SK-N-SH (cell line): ENCODE measurements at regions not wholly inside any gene's neighbourhood (a gene's known extent, or its start where the extent isn't known, plus 50 kb on each side); places are given as distances from the start of the nearest gene placed in this dataset.

ENCODE experiments used
- CTCF ChIA-PET: fragments of 300-600, 350-600 bp; formaldehyde crosslinking; extraction: SDS; loops from one replicate; lab custom pipeline; 2021; lab: Yijun Ruan, JAX
- POLR2A ChIA-PET: fragments of 350-600 bp; sonication (Branson Sonifier 250); formaldehyde crosslinking; extraction: SDS; loops from one replicate; lab custom pipeline; 2020; ENCODE audit warnings: antibody characterized with exemption, inconsistent platforms; lab: Yijun Ruan, JAX
- DNase-seq: peaks from one replicate; pipeline ENCODE4 v3.0.0; 2012
- H2AFZ ChIP-seq: fragments of 200-600 bp; sonication (generic); 2 replicates; pipeline ENCODE4 v1.8.1; 2016; ENCODE audit warnings: antibody characterized with exemption, mild to moderate bottlenecking, low read depth
- H3F3A ChIP-seq: fragments of 200-600 bp; sonication (generic); replicated peaks from 2 replicates; pipeline ENCODE3; 2016; ENCODE audit warnings: antibody characterized with exemption, mild to moderate bottlenecking; ENCODE audit not compliant: insufficient read depth
- H3K27ac ChIP-seq, 2 experiments: fragments of 200-500 bp in 1 of 2; fragments of 200-600 bp in 1 of 2; sonication (Bioruptor generic) in 1 of 2; sonication (generic), shearing (Covaris generic) in 1 of 2; 2 replicates each; pipeline versions ENCODE4 v1.5.1 to v1.6.1; 2014 to 2016; ENCODE audit warnings: low read depth in 2 of 2, inconsistent platforms in 1 of 2, low read length in 1 of 2, mild to moderate bottlenecking in 1 of 2, mixed read lengths in 1 of 2
- H3K27me3 ChIP-seq: fragments of 200-600 bp; sonication (generic), shearing (Covaris generic); 2 replicates; pipeline ENCODE4 v1.6.1; 2016; ENCODE audit warnings: mixed run types; ENCODE audit not compliant: insufficient read depth
- H3K36me3 ChIP-seq, 2 experiments: fragments of 200-500 bp in 1 of 2; fragments of 200-600 bp in 1 of 2; sonication (Bioruptor generic) in 1 of 2; sonication (generic) in 1 of 2; replicated peaks in 1 of 2; 2 replicates each; pipeline versions ENCODE3 to v1.5.1; 2014 to 2016; ENCODE audit warnings: low read length in 1 of 2, mild to moderate bottlenecking in 1 of 2; ENCODE audit not compliant: insufficient read depth in 2 of 2, control insufficient read depth in 1 of 2
- H3K4me1 ChIP-seq, 2 experiments: fragments of 200-500 bp in 1 of 2; fragments of 200-600 bp in 1 of 2; sonication (Bioruptor generic) in 1 of 2; sonication (generic), shearing (Covaris generic) in 1 of 2; 2 replicates each; pipeline versions ENCODE4 v1.5.1 to v1.6.1; 2014 to 2016; ENCODE audit warnings: low read depth in 1 of 2, low read length in 1 of 2, mixed run types in 1 of 2; ENCODE audit not compliant: insufficient read depth in 2 of 2, control insufficient read depth in 1 of 2
- H3K4me2 ChIP-seq: fragments of 200-600 bp; sonication (generic), shearing (Covaris generic); 2 replicates; pipeline ENCODE4 v1.6.1; 2017; ENCODE audit warnings: mixed run types
- H3K4me3 ChIP-seq, 2 experiments: fragments of 200-500 bp in 1 of 2; fragments of 200-600 bp in 1 of 2; sonication (Bioruptor generic) in 1 of 2; sonication (generic), shearing (Covaris generic) in 1 of 2; 2 replicates each; pipeline versions ENCODE4 v1.5.1 to v1.8.1; 2014 to 2016; ENCODE audit warnings: low read depth in 2 of 2, inconsistent platforms in 1 of 2, low read length in 1 of 2, mild to moderate bottlenecking in 1 of 2, mixed read lengths in 1 of 2, moderate library complexity in 1 of 2
- H3K79me2 ChIP-seq: fragments of 200-600 bp; sonication (generic); 2 replicates; pipeline ENCODE4 v1.8.1; 2017; ENCODE audit warnings: mild to moderate bottlenecking; ENCODE audit not compliant: insufficient read depth
- H3K9ac ChIP-seq: fragments of 200-600 bp; sonication (generic); 2 replicates; pipeline ENCODE4 v1.6.1; 2017; ENCODE audit warnings: mixed run types
- H3K9me2 ChIP-seq: fragments of 200-600 bp; sonication (generic); 2 replicates; pipeline ENCODE4 v1.6.1; 2017; ENCODE audit warnings: mixed run types
- H3K9me3 ChIP-seq: fragments of 200-600 bp; sonication (generic); 2 replicates; pipeline ENCODE4 v1.6.1; 2017; ENCODE audit warnings: mixed run types, mild to moderate bottlenecking, moderate library complexity
- H4K20me1 ChIP-seq: fragments of 200-600 bp; sonication (generic); 2 replicates; pipeline ENCODE4 v1.6.1; 2017; ENCODE audit warnings: mild to moderate bottlenecking, mixed run types; ENCODE audit not compliant: insufficient read depth
- EP300 ChIP-seq, 2 experiments: IDR thresholded peaks; 2 replicates each; pipeline versions ENCODE4 v1.4.0 to v1.6.1; 2012; ENCODE audit warnings: borderline replicate concordance in 1 of 2, low read depth in 1 of 2, low read length in 1 of 2
- EZH2phosphoT487 ChIP-seq: fragments of 200-600 bp; sonication (generic); IDR thresholded peaks from 2 replicates; pipeline ENCODE4 v1.6.1; 2017; ENCODE audit warnings: low read depth, mixed run types, mild to moderate bottlenecking, antibody characterized with exemption, moderate library complexity, borderline replicate concordance
- FOSL2 ChIP-seq: IDR thresholded peaks from 2 replicates; pipeline ENCODE4 v1.4.0; 2012; ENCODE audit warnings: low read depth, mild to moderate bottlenecking, moderate library complexity, borderline replicate concordance
- FOXJ3 ChIP-seq: sonication (generic); formaldehyde crosslinking; IDR thresholded peaks from 2 replicates; pipeline ENCODE4 v1.5.1; 2020; ENCODE audit warnings: mild to moderate bottlenecking, missing genetic modification reagents
- FOXM1 ChIP-seq: IDR thresholded peaks from 2 replicates; pipeline ENCODE4 v1.4.0; 2012; ENCODE audit warnings: low read depth, mild to moderate bottlenecking
- GABPA ChIP-seq: IDR thresholded peaks from 2 replicates; pipeline ENCODE4 v1.4.0; 2012; ENCODE audit warnings: low read depth, mild to moderate bottlenecking
- IRF3 ChIP-seq: fragments of 150-350 bp; IDR thresholded peaks from 2 replicates; pipeline ENCODE4 v1.6.1; 2016; ENCODE audit warnings: mild to moderate bottlenecking, low read depth, low read length
- JUND ChIP-seq: IDR thresholded peaks from 2 replicates; pipeline ENCODE4 v1.4.0; 2012
- MXI1 ChIP-seq: IDR thresholded peaks from 2 replicates; pipeline ENCODE4 v1.6.1; 2012; ENCODE audit warnings: mild to moderate bottlenecking, low read depth, low read length, improper control_type of control experiment
- NFIC ChIP-seq: IDR thresholded peaks from 2 replicates; pipeline ENCODE4 v1.4.0; 2012; ENCODE audit warnings: borderline replicate concordance
- PBX3 ChIP-seq: IDR thresholded peaks from 2 replicates; pipeline ENCODE4; 2012
- POLR2AphosphoS5 ChIP-seq: IDR thresholded peaks from 2 replicates; pipeline ENCODE4 v1.6.1; 2012; ENCODE audit warnings: low read depth, low read length
- RFX5 ChIP-seq: IDR thresholded peaks from 2 replicates; pipeline ENCODE4 v1.6.1; 2012; ENCODE audit warnings: mild to moderate bottlenecking, improper control_type of control experiment, low read length
- RXRA ChIP-seq: IDR thresholded peaks from 2 replicates; pipeline ENCODE4 v1.4.0; 2012; ENCODE audit warnings: low read depth, mild to moderate bottlenecking, borderline replicate concordance
- SIN3A ChIP-seq: IDR thresholded peaks from 2 replicates; pipeline ENCODE4 v1.6.1; 2012; ENCODE audit warnings: low read depth, mild to moderate bottlenecking, low read length, moderate library complexity, borderline replicate concordance
- TCF12 ChIP-seq: IDR thresholded peaks from 2 replicates; pipeline ENCODE4 v1.4.0; 2012
- TEAD4 ChIP-seq: IDR thresholded peaks from 2 replicates; pipeline ENCODE4 v1.4.0; 2012; ENCODE audit warnings: mild to moderate bottlenecking, borderline replicate concordance; ENCODE audit not compliant: insufficient read depth
- USF1 ChIP-seq: IDR thresholded peaks from 2 replicates; pipeline ENCODE4 v1.4.0; 2012; ENCODE audit warnings: low read depth, borderline replicate concordance
- WGBS: methylation state at CpG from one replicate; pipeline ENCODE4 v1.1.6; 2017; ENCODE audit warnings: low lambda C conversion rate; 5-methylcytosine and 5-hydroxymethylcytosine counted together
- TF ChIP-seq, protein P1 (sequence below): fragments of 150-350 bp; IDR thresholded peaks from 2 replicates; pipeline ENCODE4 v1.6.1; 2017; ENCODE audit warnings: antibody characterized with exemption, low read length, low read depth, borderline replicate concordance

- no peak for TF ChIP-seq NFIC
- no peak for TF ChIP-seq EP300 (IDR thresholded peaks at IDR 0.05; ENCODE audit: borderline replicate concordance in 1 of 2, low read depth in 1 of 2, low read length in 1 of 2)
- TF ChIP-seq JUND = peak; percentile 24; the same call in 1 of the 2 replicates
- peak; percentile 32; the same call in 1 of the 2 replicates for TF ChIP-seq PBX3
- TF ChIP-seq TCF12 = peak; percentile 11; the same call in 1 of the 2 replicates
- Histone ChIP-seq H3K9me3 (no peaks in the 10 kb centered on the region), H3K27ac (peak overlapping the region in 1 of 2 experiments; percentile 82; a peak in 2 of 4 replicates), H3K27me3 (no peaks in the 10 kb centered on the region), H2AFZ (no peak overlapping the region), H3K9me2 (no peaks in the 10 kb centered on the region), H3K4me3 (no peak overlapping the region), H4K20me1 (no peaks in the 10 kb centered on the region), H3K79me2 (no peaks in the 10 kb centered on the region), H3K4me1 (no peaks in the 10 kb centered on the region; a peak in 1 of 4 replicates), H3F3A (peaks cover 13% of the 10 kb centered on the region), H3K36me3 (no peaks in the 10 kb centered on the region), H3K9ac (no peak overlapping the region; the same call in 1 of the 2 replicates), H3K4me2 (no peak overlapping the region)
- POLR2A ChIA-PET = no interaction called here
- WGBS = 57% methylated on average over 5 of the region's 5 CpGs
- CTCF ChIA-PET = interaction anchor here (0.8 kb wide), 1 partner anchor 217 kb away, joined by 3 read pairs; no protein-coding TSS in a partner anchor
- DNase-seq = no peak
Observed at GRCh38 chr6:134373282-134373922, 55.5 kb upstream of the SGK1 start.

DNA sequence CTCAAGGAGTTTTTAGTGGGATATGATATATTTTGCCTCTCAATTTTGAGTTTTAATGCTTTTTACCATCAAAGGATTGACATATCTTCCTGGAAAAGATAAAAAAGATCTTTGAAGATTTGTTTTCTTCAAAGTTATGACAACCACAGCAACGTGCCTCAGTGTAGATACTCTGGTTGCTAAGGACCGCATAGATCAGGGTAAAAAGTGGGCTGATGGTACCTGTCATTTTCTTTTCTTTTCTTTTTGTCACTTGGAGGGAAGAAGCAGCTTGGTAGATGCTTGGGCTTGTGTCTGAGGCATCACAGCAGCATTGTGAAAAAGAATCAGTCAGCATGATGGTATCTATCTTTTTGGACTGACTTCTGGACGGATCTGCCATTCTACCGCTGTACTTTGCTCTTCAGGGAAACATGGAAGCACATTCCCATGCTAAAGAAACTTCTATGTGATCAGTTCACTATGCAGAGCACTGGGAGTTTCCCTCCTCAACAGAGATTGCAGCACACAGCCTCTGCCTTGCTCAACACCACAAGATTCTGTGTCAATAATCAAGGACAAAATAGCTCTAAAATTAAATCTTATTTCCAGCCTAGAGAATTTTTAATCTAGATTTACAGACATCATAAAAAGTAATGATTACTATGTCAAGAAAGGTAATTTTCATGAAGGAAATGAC, 54.8 kb upstream of the SGK1 start:
- Histone ChIP-seq H3K27me3 (no peaks in the 10 kb centered on the region), H3K79me2 (no peaks in the 10 kb centered on the region), H3K36me3 (no peaks in the 10 kb centered on the region), H3K27ac (peak overlapping the region in 1 of 2 experiments; percentile 82; a peak in 2 of 4 replicates), H3F3A (peaks cover 13% of the 10 kb centered on the region), H3K9me3 (no peaks in the 10 kb centered on the region), H3K4me2 (no peak overlapping the region), H3K4me1 (no peaks in the 10 kb centered on the region; a peak in 1 of 4 replicates), H3K4me3 (no peak overlapping the region), H3K9me2 (no peaks in the 10 kb centered on the region), H4K20me1 (no peaks in the 10 kb centered on the region), H3K9ac (no peak overlapping the region; the same call in 1 of the 2 replicates), H2AFZ (0 out of 2 replicates have a peak overlapping the region, but pooled peaks have one; percentile 18)
- TF ChIP-seq POLR2AphosphoS5 = no peak
- TF ChIP-seq RFX5 = no peak
- TF ChIP-seq SIN3A = no peak
- TF ChIP-seq FOSL2 = no peak
- TF ChIP-seq EP300 (IDR thresholded peaks at IDR 0.05; ENCODE audit: borderline replicate concordance in 1 of 2, low read depth in 1 of 2, low read length in 1 of 2) = no peak
- TF ChIP-seq FOXJ3 (CRISPR knock-in tag) = no peak
- no peak for TF ChIP-seq TCF12
- no peak for TF ChIP-seq GABPA
- TF ChIP-seq TEAD4 = no peak
- TF ChIP-seq, protein P1, sequence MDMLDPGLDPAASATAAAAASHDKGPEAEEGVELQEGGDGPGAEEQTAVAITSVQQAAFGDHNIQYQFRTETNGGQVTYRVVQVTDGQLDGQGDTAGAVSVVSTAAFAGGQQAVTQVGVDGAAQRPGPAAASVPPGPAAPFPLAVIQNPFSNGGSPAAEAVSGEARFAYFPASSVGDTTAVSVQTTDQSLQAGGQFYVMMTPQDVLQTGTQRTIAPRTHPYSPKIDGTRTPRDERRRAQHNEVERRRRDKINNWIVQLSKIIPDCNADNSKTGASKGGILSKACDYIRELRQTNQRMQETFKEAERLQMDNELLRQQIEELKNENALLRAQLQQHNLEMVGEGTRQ = no peak
- no peak for TF ChIP-seq PBX3
- no peak for TF ChIP-seq FOXM1
- no peak for TF ChIP-seq NFIC
- TF ChIP-seq MXI1 = no peak
- TF ChIP-seq EZH2phosphoT487 = no peak
- no peak for TF ChIP-seq IRF3
- TF ChIP-seq USF1 = no peak
- no peak for TF ChIP-seq JUND
- TF ChIP-seq RXRA = no peak
- ChIA-PET POLR2A (no interaction called here), CTCF (no interaction called here)
- 84% methylated on average over 4 of the region's 4 CpGs for WGBS
- DNase-seq = no peak
